ENCODE measurements at regions not wholly inside any gene's neighbourhood (a gene's known extent, or its start where the extent isn't known, plus 50 kb on each side); places are given as distances from the start of the nearest gene placed in this dataset.

DNA sequence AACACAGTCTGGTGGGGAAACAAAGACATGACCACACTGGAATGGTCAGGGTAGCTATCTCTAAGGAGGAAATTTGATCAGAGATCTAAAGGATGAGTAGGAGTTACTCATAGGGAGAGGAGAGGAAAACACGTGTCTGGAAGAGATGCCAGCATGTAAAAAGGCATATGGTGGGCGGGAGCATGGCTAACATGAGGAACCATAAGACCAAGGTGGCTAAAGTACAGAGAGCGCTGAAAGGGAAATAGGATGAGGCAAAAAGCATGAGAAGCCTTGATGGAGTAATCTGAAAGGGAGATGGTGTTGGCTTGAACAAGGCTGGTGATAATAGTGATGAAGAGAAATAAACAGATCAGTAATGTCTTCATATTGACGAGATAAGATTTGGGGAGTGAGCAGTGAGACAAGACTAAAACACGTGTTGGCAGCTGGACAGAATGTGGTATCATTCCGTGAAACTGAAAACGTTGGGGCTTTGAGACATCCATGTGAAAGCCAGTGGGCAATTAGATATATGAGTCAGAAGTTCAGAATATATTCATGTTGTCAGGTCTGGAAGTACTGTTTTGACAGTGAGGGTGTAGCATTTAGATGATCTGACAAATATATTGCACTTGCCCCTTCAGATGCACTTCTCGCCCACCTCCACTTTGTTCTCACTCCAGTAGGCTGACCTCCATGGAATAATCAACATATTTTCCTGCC, 209.1 kb upstream of the KCNN2 start:
- no peak for DNase-seq (ENCODE audit: low read depth)

DNA sequence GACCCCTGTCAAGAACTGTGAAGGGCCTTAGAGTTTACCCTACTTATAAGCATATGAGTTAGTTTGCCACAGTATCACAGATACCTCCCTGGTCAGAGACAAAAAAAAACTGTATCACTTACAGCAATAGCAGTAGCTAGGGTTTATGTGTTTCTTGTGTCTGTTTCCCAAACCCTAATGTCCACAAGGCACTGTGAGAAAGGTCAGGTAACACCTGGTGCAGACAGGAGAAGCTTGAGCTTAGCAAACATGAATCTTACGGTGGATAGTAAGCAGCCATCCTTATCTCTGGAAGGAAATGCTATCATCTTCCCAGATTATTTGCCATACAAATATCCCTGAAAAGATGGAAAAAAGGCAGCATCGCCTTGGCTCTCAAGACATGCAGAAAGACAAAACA, 208.5 kb upstream of the KCNN2 start:
- DNase-seq (ENCODE audit: low read depth), result no peak

DNA sequence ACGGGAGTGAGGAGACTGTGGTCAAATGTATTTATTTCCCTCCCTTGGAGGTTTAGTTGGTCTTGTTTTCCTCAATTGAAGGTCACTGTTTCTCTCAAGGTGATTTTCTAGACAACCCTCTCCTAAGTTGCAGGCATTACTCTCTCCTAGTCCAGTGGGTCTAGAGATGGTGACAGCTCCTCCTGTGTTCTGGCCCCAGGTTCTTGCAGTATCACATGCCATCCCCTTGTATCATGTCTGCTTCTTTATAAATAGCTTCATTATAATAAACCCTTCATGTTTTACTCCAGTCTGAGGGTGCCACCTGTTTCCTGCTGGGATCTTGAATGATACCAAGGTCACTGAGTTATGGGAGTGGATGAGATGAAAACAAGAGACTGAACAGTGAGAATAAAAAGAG, 208.0 kb upstream of the KCNN2 start:
- DNase-seq (ENCODE audit: low read depth), result no peak

DNA sequence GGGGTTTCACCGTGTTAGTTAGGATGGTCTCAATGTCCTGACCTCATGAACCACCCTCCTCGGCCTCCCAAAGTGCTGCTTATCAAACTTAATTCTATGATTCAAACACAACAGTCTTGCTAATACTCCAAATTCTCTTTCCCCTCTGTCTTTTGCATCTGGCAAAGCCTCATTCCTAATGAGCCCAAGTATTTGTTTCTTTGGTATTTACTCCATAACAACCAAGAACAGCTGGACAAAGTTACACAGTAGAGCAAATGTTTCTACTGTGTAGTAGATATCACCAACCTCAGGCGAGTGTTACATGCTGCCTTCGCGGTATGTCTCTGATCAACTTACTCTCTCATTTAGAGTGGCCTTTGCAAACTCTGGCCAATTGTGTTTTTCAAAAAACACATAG, 195.8 kb upstream of the KCNN2 start:
- no peak for DNase-seq (ENCODE audit: low read depth)

DNA sequence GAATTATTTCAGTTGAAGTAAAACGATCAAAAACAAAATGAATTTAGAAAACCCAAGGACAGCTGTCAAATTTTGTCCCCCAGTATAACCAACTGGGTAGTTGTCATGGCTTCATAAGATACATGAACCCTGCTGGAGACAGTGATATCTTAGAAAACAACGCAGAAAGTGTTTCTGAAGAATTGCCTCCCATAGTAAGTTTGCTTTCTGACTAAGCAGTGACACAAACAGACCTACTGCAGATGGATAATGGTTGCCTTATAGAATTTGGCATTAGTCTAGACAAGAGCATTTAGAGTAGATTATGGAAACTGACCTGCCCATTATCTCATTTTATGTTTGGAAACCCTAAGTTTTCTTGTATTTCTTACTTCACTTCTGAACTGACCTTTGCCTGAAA, 187.7 kb upstream of the KCNN2 start:
- DNase-seq (ENCODE audit: low read depth), result no peak

DNA sequence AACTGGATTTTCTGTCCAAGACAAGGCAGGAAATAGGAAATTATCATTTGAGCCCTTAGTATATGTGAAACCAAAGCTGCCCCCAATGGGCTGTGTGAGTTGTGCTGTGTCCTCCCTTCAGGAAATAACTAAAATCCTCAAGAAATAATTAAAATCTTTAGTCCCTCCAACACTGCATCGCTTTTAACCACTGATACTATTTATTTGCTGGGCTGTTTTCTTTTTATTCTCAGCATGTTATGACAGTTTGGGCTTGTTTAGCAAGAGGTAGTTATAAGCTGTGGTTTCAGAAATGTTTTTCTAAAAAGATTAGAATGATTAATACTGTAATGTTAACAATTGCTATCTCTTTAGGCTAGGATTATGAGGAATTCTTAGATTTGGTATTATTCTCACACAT, 187.0 kb upstream of the KCNN2 start:
- DNase-seq (ENCODE audit: low read depth), result no peak

DNA sequence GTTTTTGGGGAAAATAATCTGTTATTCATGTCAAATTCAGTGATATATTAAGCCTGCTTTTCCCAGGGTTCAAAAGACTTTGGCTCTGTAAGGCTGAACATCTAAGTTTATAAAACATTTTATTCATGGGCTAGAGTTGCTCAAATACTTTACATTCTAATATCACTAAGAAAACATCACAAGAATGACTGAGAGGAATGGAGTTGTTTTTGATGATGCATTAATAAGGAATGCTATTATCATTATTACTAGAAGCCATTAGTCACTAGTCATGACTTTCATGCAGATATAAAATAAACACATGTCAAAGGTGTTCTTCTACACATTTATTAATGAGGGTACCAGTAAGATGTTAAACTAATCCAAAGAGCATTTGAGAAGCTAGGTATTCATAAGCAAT, 185.5 kb upstream of the KCNN2 start:
- no peak for DNase-seq (ENCODE audit: low read depth)

DNA sequence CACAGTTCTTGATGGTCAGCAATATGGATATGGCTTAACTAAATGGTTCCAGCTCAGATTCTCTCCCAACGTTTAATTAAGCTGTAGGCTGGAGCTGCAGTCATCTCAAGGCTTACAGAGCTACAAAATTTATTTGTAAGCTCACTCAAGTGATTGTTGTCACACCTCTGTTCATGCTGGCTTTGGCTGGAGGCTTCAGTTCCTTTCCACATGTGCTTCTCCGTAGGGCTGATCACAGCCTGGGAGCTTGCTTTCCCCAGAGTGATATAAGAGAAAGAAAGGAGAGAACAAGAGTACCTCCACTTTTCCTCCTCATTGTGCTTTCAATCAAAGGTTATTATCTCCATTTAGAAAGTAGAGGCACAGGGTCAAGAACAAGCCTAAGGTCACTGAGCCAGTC, 182.7 kb upstream of the KCNN2 start:
- no peak for DNase-seq (ENCODE audit: low read depth)

DNA sequence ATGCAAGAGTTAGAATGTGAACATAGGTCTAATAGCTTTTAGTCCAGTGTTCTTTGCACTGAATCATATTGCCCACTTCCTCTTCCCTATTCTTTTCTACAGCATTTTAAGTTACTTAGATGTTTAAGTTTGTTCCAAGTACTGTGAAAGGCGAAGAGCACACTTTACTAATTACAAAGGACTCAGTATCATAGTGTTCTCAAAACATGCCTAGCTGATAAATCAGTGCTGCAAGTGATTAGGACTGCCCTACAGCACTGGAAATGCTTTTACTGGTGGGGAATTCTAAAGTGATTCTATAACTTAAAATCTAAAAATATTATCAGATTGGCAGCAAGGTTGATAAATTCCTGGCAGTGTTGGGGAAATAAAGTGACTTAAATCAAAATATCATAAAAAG, 177.9 kb upstream of the KCNN2 start:
- DNase-seq (ENCODE audit: low read depth), result no peak

DNA sequence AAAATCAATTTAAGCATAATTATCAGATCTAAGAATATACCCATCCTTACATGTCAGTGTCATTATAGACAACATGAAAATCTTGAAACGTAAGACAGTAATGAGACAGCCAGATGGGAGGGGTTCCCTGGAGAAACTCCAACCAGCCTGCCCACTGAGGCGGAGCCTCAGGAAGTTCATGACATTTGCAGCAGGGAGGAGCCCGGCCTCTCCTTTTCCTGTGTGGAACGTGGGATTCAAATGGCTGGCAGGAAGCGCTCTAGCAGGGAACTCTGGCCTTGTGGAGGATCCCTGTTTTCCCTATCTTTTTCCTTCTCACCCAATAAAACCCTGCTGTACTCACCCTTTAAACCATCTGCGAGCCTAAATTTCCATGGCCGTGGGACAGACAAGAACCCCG, 176.6 kb upstream of the KCNN2 start:
- DNase-seq (ENCODE audit: low read depth), result no peak

DNA sequence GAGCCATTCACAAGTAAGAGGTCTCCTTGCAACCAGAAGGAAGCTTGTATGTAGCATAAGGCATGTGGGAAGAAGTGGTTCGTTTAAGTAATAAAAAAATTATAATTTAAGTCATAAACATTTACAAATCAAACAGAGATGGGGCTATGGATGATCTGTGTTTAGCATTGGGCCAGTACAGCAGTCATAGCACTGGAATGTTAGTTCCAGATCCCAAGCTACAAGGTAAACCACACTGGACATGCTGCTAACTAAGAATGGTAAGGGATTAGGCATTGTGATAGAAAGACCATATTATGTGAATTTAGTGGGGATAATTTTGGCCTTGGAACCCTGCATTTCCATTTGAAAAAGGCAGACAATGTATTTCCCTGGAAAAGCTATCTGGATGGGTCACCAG, 170.4 kb upstream of the KCNN2 start:
- DNase-seq (ENCODE audit: low read depth), result no peak

DNA sequence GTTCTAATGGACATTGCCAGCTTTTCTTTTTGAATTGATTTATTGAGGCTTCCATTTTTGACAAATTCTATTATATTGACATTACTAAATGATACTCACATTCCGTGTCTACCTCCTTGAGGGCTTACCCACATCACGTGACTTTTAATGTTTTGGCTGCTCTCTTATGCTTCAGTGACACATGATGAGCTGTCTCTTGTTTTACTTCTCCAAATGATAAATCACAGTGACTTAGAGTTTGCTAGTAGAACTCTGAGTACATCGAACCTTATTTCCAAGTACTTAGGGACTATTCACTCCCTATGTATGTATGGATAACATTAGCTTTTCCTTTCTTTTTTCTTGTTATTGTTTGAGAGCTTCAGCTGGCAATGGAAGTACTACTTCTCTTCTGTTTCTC, 169.8 kb upstream of the KCNN2 start:
- peak; percentile 7 for DNase-seq (ENCODE audit: low read depth)

DNA sequence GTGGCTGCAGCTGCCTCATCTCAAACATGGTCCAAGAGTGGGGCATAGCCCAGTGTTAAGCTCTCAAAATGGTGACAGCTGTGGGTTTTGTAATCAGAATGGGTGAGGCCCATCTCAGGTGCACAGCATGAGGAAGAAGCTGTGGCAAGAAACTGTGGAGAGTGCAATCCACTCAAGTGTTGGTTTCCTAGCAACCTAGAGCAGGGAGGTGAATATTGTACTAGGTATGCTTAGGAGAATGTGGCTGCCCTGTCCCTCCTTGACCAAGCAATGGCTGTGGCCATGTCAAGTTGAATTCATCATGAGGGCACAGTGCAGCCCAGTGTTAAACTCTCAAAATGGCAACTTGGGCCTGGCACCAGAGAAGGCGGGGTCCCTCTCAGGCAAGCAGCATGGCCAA, 160.5 kb upstream of the KCNN2 start:
- DNase-seq (ENCODE audit: low read depth), result no peak

DNA sequence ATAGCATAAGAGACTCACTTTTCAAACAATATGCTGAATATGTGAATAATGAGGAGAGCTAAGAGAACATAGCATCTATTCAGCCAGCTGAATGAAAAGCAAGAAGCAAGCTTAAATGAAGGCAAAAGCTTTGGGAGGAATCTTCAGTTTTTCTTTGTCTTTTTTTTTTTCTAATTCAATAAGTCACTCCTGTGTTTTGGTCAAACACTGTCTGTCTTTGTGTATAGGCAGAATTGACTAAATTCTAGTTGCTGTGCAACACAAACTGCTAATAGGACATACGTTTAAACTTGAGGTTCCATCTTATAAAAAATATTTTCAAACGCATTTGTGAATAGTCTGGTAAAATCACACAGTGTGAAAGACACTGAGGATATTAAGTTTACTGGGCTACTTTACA, 156.9 kb upstream of the KCNN2 start:
- no peak for DNase-seq (ENCODE audit: low read depth)

DNA sequence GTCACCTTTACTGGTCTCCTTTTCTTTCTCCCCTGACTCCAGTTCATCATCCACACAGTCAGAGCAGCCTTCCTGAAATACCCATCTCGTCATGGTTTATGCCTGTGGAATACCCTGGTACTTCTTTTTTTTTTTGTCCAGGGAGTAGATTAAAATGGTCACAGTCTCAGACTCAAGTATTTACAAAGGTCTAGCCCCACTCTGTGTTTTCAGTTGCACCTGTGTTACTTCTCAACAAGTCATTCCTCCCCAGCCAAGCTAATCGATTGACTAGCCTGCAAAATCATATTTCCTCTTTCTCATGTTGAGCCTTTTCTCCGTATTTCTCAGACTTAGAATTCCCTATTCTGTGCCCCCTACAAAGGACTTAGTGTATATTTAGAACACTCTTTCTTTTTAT, 155.2 kb upstream of the KCNN2 start:
- no peak for DNase-seq (ENCODE audit: low read depth)

DNA sequence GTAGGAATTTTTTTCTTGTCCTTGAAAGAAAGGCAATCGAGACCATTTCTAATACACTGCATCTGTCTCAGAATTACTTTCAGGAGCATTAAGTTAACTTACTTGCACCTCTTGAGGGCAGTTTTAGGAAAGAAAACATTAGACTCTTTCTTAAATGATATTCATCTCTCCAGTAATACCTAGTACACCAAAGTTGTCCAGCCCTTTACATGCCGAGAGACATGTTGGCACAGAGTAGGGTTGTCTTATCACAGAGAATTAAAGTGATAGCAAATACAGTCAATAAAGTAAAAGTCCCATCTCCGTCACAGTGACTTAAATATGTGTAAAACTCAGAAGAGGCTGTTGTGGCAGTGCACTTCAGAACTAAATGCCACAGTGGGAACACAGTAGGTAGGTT, 154.3 kb upstream of the KCNN2 start:
- DNase-seq (ENCODE audit: low read depth), result no peak

DNA sequence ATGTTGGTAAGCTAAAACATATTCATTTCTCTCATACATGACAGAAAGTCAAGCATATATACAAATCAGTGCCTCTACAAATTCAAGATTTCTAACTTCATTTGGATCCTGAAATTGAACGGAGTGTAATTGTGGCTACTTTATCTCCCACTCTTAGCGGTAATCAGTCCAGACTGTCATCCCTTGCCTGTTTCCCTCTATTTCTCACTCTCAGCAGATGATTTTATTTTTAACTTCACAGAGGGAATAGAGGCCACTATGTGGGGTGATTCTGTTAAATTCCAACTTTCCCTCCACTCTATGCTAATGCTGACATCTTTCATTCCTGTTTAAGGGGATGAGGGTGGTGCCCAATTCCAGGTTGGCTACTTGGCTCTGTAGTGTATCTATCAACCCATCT, 153.8 kb upstream of the KCNN2 start:
- no peak for DNase-seq (ENCODE audit: low read depth)

DNA sequence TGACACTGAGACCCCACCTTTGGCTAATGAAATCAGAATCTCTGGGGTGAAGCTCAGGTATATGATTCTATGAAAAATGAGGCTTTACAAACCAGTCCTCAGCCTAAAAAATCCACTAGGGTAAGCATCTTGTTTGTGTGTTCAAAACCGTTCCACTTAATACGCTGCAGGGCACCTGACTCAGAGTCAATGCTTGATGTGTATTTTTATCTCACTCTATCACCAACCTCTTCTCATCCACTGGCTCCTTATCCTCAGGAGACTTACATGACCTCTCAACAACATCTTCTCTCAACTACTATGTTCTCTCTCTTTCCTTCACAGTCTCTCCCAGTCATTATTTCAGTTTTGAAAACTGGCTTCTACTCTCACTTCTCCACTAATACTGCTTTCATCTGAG, 153.3 kb upstream of the KCNN2 start:
- DNase-seq (ENCODE audit: low read depth), result no peak

DNA sequence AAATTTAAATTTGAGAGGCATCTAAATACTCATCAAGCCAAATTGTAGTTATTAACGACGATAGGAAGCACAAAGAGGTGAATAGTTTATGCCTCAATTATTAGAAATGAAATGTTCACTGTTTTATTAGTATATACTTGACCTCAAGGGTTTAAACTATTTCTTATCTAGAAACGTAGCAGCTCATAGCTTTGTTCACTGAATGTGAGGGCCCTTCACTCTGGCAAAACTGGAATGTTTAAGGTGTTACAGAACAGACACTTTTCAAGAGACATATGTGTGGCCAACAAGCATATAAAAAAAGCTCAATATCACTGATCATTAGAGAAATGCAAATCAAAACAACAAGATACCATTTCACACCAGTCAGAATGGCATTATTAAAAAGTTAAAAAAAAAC, 151.2 kb upstream of the KCNN2 start:
- no peak for DNase-seq (ENCODE audit: low read depth)

DNA sequence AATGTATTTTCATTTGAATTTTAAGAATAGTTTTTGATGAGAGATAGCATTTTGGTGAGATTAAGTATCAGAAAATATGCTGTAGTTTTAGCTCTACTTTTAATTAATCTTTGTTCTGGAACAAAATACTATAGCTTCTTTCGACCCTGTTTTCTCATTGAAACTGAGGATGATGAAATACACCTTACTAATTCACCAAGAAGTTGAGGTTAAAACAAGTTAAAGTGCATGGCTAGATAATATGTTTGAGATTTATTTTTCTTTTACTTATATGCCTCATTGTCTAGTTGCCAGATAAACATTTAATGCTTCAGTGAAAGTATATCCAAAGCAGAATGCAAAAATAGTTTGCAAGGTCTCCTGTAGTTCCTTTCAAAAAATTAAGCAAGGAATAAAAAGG, 140.1 kb upstream of the KCNN2 start:
- no peak for DNase-seq (ENCODE audit: low read depth)

DNA sequence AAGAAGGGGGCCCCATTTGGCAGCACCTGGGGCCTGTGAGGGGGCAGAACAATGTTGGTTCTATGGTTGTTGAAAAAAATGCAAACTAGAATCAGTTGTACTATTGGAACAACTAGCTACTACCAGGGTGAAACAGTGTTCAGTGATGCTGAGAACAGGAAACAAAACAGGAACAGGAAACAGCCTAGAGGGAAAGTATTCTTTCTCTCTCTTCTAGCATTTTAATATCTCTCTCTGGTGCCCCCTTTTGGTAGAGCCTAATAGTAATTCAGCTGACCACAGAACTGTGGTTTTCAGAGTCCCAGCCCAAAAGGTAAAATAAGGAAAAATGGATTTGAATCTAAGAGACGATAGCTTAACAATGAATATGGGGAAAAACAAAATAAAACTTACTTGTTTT, 138.0 kb upstream of the KCNN2 start:
- DNase-seq (ENCODE audit: low read depth), result no peak

DNA sequence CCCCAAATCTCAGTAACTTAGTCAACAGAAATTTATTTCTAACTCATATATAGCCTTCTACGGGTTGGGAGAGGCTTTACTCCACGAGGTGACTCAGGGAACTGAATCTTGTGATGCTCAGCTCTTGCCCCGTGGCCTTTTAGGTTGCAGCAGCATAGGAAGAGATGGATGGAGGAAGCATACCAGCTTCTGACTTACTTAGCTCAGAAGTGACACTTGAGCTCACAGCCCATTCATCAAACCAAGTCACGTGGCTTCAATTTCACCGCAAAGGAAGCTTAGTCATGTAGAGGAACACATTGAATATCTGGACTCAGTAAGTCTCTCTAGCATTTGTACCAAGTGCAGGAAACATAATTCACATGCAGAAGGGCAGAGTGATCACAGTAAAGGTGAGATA, 124.1 kb upstream of the KCNN2 start:
- peak; percentile 19 for DNase-seq (ENCODE audit: low read depth)

DNA sequence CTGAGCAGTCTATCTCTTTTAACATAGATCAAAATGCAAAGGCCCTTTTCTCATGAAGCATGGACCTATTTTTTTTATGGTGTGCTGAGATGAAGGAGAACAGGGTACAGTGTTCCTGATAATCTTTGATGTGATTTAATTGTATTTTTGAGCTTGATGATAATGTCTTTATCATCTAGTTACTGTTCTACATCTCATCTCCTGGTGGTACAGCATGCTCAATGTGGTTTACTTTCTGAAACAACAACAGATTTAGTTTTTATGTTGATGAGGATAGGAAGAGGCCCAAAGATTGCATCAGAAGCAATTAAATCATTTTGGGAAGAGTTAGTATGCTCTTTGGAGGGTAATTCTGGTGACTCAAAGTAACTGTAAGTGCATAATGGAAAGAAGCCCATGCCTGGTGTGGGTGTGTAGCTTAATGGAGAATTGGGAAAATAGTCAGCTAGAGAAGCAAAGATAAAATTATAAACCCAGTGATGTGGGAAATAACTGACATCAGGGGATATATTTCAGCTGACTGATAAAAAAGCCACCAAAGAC, 123.0 kb upstream of the KCNN2 start:
- DNase-seq (ENCODE audit: low read depth), result no peak

Data from LHCN-M2 (cell line).